Activated CD8-positive, alpha-beta memory T cell treated with anti-CD3 and anti-CD28 coated beads, Interleukin-2, amount 50 U/mL, for 48 hours (primary cell): ENCODE measurements at regions not wholly inside any gene's neighbourhood (a gene's known extent, or its start where the extent isn't known, plus 50 kb on each side); places are given as distances from the start of the nearest gene placed in this dataset.

Source experiments
- DNase-seq: peaks from one replicate; pipeline ENCODE4 v3.0.0-alpha.2; 2020

- DNase-seq: no peak
Observed at GRCh38 chr18:44171301-44171700, 509.4 kb upstream of the SETBP1 start.

- DNase-seq: no peak
Observed at GRCh38 chr18:44175891-44176290, 504.8 kb upstream of the SETBP1 start.

GRCh38 chr18:44178476-44178875 lies 502.2 kb upstream of the SETBP1 start:
- no peak for DNase-seq

DNA sequence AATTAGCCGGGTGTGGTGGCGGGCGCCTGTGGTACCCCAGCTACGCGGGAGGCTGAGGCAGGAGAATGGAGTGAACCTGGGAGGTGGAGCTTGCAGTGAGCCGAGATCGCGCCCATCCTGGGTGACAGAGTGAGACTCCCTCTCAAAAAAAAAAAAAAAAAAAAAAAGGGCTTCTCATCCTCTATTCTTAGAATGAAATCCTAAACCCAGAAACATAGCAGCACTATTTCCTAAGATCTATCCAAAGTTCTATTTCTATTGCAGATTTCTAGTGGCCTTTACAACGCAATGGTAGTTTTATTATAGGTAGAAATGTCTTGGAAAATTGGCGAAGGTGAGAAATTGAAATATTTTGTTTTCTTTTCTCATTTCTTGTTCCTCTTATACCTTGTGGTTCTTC lies 501.0 kb upstream of the SETBP1 start:
- no peak for DNase-seq

- DNase-seq: no peak
Observed at GRCh38 chr18:44180683-44181082, 500.0 kb upstream of the SETBP1 start.

DNA sequence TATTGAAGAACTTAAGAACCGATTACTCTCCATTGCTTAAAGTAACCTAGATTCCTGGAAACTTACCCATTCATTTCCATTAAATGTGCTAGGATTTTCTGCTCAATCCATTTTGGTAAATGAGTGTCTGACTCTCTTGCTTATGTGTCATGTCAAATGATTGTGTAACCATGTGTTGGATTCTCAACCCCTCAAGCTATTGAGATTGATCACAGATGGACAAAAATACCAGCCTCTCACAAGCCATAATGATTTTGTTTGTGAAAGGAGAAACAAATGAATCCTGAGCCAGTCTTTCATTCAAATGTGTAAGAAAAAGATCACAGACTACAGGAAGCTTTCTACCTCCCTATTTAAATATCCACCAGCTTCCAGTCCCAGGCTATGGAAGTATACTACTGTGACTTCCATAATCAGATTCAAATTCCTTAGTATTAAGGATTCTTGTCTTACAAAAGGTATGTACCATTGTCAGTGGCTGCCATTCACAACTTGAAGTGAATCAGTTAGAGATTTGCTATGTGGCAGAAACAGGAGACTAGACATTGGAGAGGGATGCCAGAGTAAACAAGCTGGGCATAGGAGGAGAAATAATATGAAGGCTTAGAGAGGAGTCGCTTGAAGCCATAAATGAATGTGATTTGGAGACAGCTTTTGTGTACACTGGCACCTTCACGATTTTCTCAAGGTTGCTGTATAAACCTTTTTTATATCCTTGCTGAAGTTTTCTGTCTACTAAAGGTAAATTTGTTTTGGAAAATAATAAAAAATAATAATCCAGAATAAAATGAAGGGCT lies 498.5 kb upstream of the SETBP1 start:
- DNase-seq: no peak

DNA sequence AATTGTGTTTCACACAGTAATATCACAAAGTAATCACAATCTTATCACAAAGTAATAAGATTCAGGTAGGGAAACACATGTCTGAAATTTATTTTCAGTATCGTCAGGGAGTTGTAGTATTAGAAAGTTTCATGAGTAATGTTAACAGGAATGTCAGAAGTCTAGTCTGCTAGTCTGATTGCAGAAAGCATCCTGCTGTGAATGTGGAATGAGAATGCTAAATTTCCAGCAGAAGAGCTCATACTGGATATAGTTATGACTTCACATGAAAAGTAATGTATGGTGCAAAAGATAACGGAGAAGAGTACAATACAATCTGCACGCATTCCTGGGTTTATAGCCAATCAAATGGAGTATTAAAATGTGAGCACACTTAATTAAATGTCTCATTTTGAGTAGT lies 494.7 kb upstream of the SETBP1 start:
- DNase-seq: no peak

DNA sequence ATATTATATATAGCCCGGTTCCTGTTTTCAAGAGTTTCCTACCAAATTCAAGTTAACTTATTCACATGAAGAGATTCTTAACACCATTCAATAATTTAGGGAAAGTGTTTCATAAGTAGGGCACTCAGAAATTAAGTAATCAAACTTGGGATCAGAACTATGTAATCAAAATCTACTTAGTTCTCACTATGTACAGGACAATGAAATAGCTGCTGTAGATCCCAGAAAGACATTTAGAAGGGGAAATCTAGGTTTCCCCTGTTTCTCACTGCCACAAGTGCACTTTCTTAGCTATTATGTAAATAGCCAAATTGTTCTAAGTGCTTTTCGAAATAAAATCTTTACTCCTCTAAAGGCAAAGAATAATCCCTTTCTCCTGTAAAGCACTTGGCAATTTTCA lies 493.6 kb upstream of the SETBP1 start:
- DNase-seq: no peak

- no peak for DNase-seq
Observed at GRCh38 chr18:44195394-44196140, 485.1 kb upstream of the SETBP1 start.

GRCh38 chr18:44197832-44198611 lies 482.7 kb upstream of the SETBP1 start:
- no peak for DNase-seq

DNA sequence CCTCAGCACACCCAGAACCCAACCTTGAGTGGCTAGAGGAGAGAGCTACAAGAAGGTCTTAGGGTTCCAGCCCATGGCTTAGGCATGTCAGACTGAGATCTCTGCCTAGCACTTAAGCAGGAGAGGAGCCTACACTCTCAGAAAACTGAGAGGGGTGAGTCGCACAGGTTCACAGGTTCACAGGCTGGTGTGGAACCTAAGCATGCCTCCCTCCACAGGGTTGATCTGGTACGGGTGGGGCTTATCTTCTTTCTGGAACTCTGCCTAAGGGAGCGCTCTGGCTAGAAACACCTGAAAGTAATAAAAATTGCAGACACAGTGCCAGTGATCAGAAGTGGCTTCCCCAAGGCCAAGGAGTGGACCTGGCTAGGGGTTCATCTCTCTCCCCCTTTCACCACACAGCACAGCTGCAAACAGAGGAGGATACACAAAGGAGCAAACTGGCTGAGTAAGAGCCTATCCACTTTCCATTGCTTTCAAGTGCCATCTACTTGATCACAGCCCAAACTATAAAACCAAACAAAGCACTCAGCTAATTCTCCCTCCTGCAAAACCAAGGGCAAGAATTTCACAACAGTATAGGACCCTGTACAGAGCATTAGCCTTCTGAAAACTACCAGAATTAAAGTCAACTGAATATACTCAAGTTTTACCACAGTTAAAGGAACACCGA lies 481.9 kb upstream of the SETBP1 start:
- DNase-seq: no peak

- no peak for DNase-seq
Observed at GRCh38 chr18:44213293-44213692, 467.4 kb upstream of the SETBP1 start.

- DNase-seq: no peak
Observed at GRCh38 chr18:44214396-44214795, 466.3 kb upstream of the SETBP1 start.

- no peak for DNase-seq
Observed at GRCh38 chr18:44216169-44216568, 464.5 kb upstream of the SETBP1 start.

- DNase-seq: no peak
Observed at GRCh38 chr18:44227501-44227900, 453.2 kb upstream of the SETBP1 start.

- no peak for DNase-seq
Observed at GRCh38 chr18:44229693-44230108, 451.0 kb upstream of the SETBP1 start.

GRCh38 chr18:44231936-44232335 lies 448.8 kb upstream of the SETBP1 start:
- no peak for DNase-seq

DNA sequence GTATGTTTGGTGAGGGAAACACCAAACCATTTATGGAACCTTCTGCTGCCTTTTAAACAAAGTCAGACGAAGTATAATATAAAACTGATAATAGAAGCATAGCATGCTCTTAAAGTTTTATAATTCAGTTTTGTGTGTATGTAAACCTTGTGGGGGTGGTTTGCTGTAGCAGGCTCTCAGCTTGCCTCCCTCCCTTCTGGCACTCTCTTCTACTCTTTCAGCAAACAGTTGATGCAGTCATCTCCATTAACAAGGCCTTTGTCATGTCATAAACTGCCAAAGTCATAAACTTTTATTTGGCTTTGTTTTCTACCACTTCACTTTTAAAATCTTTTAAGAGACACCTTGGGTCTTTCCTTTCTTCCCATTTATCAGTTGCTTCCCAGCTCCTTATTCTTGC lies 448.2 kb upstream of the SETBP1 start:
- no peak for DNase-seq

- no peak for DNase-seq
Observed at GRCh38 chr18:44238454-44238853, 442.2 kb upstream of the SETBP1 start.

GRCh38 chr18:44238911-44239310 lies 441.8 kb upstream of the SETBP1 start:
- no peak for DNase-seq

DNA sequence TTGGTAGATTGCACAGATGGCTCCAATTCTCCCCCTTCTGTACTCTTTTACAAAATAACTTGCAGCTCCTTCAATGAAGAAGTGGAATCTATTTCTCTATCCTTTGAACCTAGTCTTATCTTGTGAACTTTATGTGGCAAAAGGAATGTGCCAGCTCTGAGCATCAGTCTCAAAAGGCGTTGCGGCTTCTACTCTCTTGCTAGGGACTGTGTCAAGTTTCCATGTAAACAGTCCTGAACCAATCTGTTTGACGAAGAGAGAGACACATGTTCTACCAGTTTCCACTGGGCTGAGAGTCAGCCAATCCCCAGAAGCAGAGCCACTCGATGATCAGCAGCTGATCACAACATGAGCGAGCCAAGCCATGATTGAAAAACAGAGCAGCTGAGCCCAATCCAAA lies 439.7 kb upstream of the SETBP1 start:
- no peak for DNase-seq

DNA sequence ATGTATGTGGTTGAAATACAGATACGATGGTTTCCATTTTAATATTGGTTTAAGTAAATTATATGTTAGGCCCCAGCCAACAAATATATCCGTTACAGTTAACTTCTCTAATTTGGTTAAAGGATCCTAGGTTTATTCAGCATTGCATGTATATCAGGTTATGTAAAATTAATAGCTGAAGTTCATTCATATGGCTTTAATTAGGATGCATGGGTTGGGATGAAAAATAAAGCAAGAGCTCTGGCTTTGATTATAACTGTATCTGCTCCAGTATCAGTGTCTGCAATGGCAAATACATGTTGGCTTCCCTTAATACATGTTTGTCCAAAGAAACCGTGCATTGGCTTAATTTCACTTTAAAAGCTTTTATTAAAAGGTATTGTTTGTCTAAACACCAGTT lies 435.7 kb upstream of the SETBP1 start:
- DNase-seq: no peak

DNA sequence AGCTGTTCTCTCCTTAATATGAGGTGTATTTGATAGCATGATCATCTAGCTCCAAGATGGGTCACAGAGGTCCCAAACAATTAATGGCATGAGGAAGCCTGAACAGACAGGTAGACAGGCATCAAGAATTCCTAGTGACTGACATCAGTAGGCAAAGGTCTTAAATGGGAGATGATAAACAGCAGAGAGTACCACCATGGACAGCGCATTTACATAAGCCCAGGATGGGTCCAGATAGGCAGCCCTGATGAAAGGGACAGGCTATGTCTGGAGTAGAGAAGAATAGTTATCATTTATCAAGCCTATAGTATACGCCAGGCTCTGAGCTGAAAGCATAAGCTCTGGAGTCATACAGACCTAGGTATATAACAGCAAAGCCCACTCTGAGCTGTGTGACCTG lies 434.7 kb upstream of the SETBP1 start:
- DNase-seq: no peak
